ENCODE measurements at regions not wholly inside any gene's neighbourhood (a gene's known extent, or its start where the extent isn't known, plus 50 kb on each side); places are given as distances from the start of the nearest gene placed in this dataset.

DNA sequence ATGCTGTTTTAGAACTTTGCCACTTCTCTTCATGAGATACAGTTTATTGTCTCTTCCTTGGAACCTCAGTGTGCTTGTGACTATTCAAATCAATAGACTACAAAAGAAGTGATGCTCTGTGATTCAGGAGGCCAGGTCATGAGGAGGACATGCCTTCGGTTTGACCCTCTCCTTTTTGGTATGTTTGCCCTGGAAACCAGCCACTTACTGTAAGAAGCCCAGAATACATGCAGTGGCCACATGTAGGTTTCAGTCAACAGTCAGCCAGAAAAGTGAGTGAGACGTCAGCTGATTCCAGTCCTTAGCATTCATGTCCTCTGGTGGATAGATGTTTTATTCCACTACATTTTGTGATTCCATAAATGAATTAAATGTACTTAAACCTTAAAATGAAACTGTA, 328.7 kb downstream of the PCDH18 start:
- Histone ChIP-seq H3K36me3 (no peaks in the 10 kb centered on the region), H3K9me3 (no peaks in the 10 kb centered on the region), H3K4me3 (no peak overlapping the region), H3K27ac (no peak overlapping the region), H3K27me3 (no peaks in the 10 kb centered on the region), H3K4me1 (no peaks in the 10 kb centered on the region)
- no peak for TF ChIP-seq POLR2A (IDR thresholded peaks at IDR 0.05)
- TF ChIP-seq, protein P1, sequence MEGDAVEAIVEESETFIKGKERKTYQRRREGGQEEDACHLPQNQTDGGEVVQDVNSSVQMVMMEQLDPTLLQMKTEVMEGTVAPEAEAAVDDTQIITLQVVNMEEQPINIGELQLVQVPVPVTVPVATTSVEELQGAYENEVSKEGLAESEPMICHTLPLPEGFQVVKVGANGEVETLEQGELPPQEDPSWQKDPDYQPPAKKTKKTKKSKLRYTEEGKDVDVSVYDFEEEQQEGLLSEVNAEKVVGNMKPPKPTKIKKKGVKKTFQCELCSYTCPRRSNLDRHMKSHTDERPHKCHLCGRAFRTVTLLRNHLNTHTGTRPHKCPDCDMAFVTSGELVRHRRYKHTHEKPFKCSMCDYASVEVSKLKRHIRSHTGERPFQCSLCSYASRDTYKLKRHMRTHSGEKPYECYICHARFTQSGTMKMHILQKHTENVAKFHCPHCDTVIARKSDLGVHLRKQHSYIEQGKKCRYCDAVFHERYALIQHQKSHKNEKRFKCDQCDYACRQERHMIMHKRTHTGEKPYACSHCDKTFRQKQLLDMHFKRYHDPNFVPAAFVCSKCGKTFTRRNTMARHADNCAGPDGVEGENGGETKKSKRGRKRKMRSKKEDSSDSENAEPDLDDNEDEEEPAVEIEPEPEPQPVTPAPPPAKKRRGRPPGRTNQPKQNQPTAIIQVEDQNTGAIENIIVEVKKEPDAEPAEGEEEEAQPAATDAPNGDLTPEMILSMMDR (IDR thresholded peaks at IDR 0.05 in 4 of 5, conservative IDR thresholded peaks at IDR 0.05 in 1 of 5): no peak
- DNase-seq (no peak), ATAC-seq (no peak)
- in situ Hi-C loops (cut with MboI; ENCODE audit: low sequenced_read_pairs in 4 of 4) (no loop called here), intact Hi-C loops (cut with DNase I; ENCODE audit: low total_unique reads) (no loop called here)

DNA sequence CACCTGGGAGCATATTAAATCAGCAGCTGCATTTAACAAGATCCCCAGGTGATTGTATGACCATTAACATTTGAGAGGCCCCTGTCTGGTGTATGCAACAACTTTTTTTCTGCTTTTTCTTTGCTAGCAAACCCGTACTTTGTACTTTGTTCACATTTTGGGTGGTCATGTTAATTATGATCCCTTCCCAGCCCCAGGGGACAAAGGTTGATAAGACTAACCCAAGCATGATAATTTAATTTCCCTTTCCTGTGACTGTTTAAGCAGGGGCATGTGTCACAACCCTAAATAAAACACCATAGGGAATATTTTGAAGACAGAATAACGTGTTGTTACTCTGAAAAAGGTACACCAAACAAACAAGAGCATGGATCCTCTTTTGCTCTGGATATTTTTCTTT, 332.0 kb downstream of the PCDH18 start:
- in situ Hi-C loops (cut with MboI; ENCODE audit: low sequenced_read_pairs in 4 of 4): no loop called here
- ATAC-seq (no peak), DNase-seq (no peak)
- Histone ChIP-seq H3K9me3 (no peaks in the 10 kb centered on the region), H3K4me3 (no peak overlapping the region), H3K4me1 (no peaks in the 10 kb centered on the region), H3K27ac (no peak overlapping the region), H3K36me3 (no peaks in the 10 kb centered on the region), H3K27me3 (no peaks in the 10 kb centered on the region)
- intact Hi-C loops (cut with DNase I; ENCODE audit: low total_unique reads): no loop called here
- TF ChIP-seq, protein P1 (IDR thresholded peaks at IDR 0.05 in 4 of 5, conservative IDR thresholded peaks at IDR 0.05 in 1 of 5): no peak
- no peak for TF ChIP-seq POLR2A (IDR thresholded peaks at IDR 0.05)

DNA sequence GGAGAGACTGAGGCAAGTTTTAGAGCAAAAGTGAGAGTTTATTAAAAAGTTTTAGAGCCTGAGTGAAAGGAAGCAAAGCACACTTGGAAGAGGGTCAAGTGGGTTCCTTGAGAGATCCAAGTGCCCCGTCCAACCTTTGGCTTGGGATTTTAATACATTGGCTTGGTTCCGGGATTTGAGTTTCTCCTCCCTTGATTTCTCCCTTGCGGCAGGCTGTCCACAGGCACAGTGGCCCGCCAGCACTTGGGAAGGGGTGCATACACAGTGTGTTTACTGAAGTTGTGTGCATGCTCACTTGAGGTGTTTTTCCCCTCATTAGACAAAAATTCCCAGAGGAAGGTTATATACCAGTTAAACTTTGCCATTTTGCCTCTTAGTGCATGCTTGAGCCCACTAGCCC, 333.5 kb downstream of the PCDH18 start:
- H3K4me1 ChIP-seq: no peaks in the 10 kb centered on the region
- H3K4me3 ChIP-seq: no peak overlapping the region
- no peaks in the 10 kb centered on the region for H3K9me3 ChIP-seq
- intact Hi-C loops (cut with DNase I; ENCODE audit: low total_unique reads): no loop called here
- no peaks in the 10 kb centered on the region for H3K36me3 ChIP-seq
- H3K27ac ChIP-seq: no peak overlapping the region
- TF ChIP-seq POLR2A (IDR thresholded peaks at IDR 0.05): no peak
- TF ChIP-seq, protein P1 (IDR thresholded peaks at IDR 0.05 in 4 of 5, conservative IDR thresholded peaks at IDR 0.05 in 1 of 5): no peak
- DNase-seq: no peak
- ATAC-seq: no peak
- in situ Hi-C loops (cut with MboI; ENCODE audit: low sequenced_read_pairs in 4 of 4): no loop called here
- H3K27me3 ChIP-seq: no peaks in the 10 kb centered on the region

DNA sequence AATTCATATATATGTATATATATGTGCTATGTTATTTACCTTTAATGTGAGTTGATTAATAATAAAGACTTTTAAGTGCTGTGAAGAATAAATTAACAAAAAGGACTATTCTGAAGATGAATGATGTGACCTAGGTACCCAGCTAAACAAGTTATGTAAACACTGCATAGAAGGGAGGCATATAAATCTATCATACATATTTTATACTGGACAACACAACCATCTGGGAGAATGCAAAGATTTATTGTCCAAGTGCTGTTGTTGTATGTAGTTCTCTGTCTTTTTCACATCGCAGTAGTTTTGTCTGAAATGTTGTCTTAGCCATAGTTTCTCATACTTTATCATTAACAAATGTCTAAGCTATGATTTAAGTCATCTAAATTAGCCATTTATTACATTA, 337.6 kb downstream of the PCDH18 start:
- no peaks in the 10 kb centered on the region for H3K27me3 ChIP-seq
- in situ Hi-C loops (cut with MboI; ENCODE audit: low sequenced_read_pairs in 4 of 4): no loop called here
- no peak overlapping the region for H3K27ac ChIP-seq
- no peaks in the 10 kb centered on the region for H3K9me3 ChIP-seq
- no peak for TF ChIP-seq POLR2A (IDR thresholded peaks at IDR 0.05)
- TF ChIP-seq, protein P1 (IDR thresholded peaks at IDR 0.05 in 4 of 5, conservative IDR thresholded peaks at IDR 0.05 in 1 of 5): no peak
- H3K4me1 ChIP-seq: no peaks in the 10 kb centered on the region
- H3K4me3 ChIP-seq: no peak overlapping the region
- DNase-seq (no peak), ATAC-seq (no peak)
- H3K36me3 ChIP-seq: no peaks in the 10 kb centered on the region
- intact Hi-C loops (cut with DNase I; ENCODE audit: low total_unique reads): no loop called here

DNA sequence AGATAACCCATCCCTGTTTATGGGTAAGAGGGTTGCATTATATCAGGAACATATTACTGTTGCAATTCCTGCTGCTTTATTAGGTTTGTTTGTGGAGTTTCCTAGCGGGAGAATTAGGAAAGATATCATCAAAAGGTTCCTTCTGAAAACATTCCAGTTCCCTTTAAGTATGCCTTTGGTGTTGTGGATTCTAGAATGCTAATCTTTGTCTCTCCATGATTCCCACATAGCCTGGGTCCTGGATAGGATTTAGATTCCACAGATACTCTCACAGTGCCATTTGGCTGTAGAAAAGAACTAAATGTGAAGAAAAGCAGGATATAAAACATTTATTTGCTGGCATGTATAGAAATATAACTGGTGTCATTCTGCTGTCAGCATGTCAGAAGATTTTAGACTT, 338.7 kb downstream of the PCDH18 start:
- no peak for ATAC-seq
- Histone ChIP-seq H3K4me3 (no peak overlapping the region), H3K36me3 (no peaks in the 10 kb centered on the region), H3K27ac (no peak overlapping the region), H3K9me3 (no peaks in the 10 kb centered on the region), H3K27me3 (no peaks in the 10 kb centered on the region), H3K4me1 (no peaks in the 10 kb centered on the region)
- intact Hi-C loops (cut with DNase I; ENCODE audit: low total_unique reads): no loop called here
- in situ Hi-C loops (cut with MboI; ENCODE audit: low sequenced_read_pairs in 4 of 4): no loop called here
- TF ChIP-seq, protein P1 (IDR thresholded peaks at IDR 0.05 in 4 of 5, conservative IDR thresholded peaks at IDR 0.05 in 1 of 5): no peak
- TF ChIP-seq POLR2A (IDR thresholded peaks at IDR 0.05): no peak
- no peak for DNase-seq
